NCI-H1417 (cell line): ENCODE measurements at regions not wholly inside any gene's neighbourhood (a gene's known extent, or its start where the extent isn't known, plus 50 kb on each side); places are given as distances from the start of the nearest gene placed in this dataset.

ENCODE experiments used
- DNase-seq, 3 experiments: peaks; one replicate each; lab custom pipeline; 2025; lab: John Stamatoyannopoulos, UW

DNA sequence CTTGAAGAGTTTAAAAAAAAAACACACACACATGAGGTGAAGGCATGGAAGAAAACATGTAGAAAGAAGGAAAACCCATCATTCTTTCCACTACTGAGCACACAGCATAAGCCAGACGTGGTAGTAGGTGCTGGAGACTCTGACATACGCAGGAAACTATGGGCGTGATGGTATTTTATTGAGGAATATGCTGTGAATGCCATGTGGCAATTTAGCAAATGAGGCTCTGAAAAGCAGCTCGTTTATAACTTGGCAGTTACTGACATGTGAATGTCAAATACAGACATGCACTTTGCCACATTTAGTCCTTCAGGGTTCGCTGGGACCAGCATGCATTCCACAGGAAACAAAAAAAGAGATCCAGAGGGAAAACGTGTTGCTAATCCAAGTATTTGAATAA, 74.3 kb upstream of the IFNAR2 start:
- DNase-seq: no peak

DNA sequence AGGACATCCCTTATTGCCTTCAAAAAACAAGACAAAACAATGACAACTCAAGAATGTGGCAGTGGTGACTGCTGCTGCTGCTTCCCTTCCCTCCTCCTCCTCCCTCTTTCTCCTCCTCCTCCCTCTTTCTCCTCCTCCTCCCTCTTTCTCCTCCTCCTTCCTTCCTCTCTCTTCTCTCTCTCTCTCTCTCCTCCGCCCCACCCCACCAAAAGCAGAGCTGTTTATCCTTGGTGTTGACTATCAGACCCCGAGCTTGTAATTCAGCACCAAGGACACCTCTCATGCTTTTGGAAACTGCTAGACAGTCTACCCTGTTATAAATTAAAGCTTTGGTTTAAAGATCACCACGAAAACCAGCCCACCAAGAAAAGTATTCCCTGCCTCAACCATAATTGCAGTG, 72.4 kb upstream of the IFNAR2 start:
- DNase-seq: no peak

DNA sequence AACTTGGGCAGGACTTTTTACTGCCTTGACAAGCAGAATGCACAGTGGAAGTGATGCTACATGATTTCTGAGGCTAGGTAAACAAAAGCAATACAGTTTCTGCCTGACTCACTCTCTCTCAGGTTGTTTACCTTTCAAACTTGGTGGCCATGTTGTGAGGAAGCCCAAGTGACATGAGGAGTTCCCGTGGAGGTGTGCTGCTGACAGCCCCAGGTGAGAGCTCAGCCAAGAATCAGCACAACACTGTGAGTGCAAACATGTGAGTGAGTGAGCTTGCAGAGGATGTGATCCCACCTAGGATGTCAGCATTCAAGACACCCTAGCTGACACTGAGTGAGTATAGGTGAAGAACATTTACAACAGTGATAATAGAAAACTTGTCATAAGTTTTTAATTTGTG, 71.1 kb upstream of the IFNAR2 start:
- DNase-seq: peak in 1 of 3 experiments; percentile 10

DNA sequence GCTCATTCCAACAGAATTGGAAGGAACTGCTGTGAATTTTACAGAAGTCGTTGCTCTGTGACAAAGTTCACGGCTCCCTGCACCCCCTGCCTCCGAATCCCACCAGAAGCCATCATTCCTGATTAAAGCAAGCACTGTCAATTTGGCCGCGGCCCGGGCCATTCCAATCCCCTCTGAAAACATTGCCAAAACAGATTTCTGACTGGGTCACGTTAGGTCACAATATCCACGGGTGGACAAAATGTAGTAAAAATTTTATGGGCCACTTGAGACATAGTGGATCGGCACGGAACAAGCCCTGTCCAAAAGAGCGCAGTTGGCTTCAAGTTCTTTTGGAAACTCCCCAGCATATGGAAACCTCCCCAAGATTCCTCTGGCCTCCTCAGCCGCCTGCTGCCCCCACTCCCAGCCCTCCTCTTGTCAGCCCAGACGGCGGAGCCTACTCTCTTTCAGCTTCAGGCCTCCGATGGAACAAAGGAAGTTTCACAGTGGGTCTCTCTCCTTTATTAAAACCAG, 67.2 kb upstream of the IFNAR2 start:
- no peak for DNase-seq

DNA sequence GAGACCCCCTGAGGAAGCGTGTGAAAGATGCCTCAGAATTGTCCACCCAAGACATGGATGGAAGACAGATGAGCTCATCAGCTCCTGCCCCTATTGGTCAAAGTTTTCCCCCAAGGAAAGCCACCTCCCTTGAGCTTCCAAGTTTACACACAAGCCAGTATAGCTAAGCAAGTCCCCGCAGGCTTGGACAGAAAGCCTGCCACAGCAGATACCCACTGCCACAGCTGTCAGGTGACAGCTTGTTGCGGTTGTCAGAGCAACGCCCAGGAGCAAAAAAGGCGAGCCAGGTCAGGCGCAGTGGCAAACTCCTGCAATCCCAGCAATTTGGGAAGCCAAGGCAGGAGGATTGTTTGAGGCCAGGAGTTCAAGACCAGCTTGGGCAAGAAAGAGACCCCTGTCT, 60.9 kb upstream of the IFNAR2 start:
- DNase-seq: peak in 1 of 3 experiments; percentile 16

DNA sequence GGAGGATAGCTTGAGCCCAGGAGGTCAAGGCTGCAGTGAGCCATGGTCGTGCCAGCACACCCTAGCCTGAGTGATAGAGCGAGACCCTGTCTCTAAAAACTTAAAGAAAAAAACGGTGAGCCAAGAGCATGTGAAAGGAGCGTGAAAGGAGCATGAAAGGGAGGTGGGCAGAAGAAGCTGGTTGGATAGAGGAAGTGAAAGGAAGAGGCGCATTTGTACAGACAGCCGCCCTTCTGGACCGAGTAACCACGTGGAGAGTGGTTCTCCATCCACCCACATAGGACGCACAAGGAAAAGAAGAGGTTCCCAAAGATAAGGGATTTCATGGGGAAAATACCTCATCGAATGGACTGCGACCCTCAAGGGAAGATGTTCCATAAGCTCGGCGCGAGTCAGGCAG, 60.4 kb upstream of the IFNAR2 start:
- DNase-seq: no peak

DNA sequence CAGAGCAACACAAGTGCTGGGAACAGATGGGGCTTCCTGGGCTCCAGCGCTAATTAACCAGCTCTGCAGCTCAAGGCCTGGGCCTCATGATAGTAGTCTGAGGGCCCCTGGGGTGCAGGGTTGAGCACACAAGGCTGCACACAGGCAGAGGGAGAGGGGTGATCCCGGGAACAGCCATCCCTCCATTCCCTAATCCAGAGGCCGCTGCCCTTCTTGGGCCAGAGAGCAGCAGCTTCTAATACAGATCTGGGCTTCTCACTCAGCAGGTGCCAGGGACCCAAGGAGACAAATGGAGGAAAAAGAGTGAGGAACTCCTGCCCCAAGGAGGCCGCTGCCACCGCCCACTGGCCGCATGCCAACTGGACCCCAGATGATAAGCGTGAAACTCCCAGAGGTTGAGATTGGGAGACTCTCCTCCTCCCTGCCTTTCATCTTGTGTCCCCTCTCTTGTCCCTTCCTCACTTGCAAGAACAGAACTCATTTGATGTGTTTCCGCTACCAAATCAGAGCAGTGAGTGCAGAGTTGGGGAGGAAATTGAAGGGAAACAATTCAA, 58.0 kb upstream of the IFNAR2 start:
- no peak for DNase-seq

DNA sequence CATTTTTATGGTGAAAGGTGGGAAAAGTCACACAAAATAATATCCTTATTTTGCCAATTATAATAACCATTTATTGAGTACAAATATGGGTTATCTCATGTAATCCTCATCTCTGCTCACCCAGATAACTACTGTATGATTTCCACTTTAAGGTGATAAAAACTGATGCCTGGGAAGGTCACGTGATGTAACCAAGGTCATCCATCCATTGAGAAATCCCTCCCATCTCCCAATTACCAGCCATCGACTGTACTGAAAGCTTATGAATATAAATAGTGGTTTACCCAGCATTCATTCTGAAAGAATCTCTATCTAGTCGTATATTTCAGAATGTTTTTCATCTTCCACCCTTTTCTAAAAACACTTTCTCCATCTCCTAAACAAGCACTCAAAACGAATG, 55.0 kb upstream of the IFNAR2 start:
- DNase-seq: no peak
